Right atrium auricular region (tissue), 2 donors: ENCODE measurements at regions not wholly inside any gene's neighbourhood (a gene's known extent, or its start where the extent isn't known, plus 50 kb on each side); places are given as distances from the start of the nearest gene placed in this dataset.

Experiments used
- DNase-seq: peaks from one replicate; pipeline ENCODE4 v3.0.0-alpha.2; 2019; ENCODE audit warnings: low spot score
- H3K27ac ChIP-seq, 2 donors: fragments of 200-600 bp; sonication (generic); 1 replicate in 1 of 2; 2 replicates in 1 of 2; pipeline ENCODE4 v1.5.1; 2016 to 2019
- H3K27me3 ChIP-seq, 2 donors: fragments of 200-600 bp; sonication (generic); one replicate each; pipeline versions ENCODE4 v1.5.1 to v1.6.0; 2017 to 2019
- H3K36me3 ChIP-seq: fragments of 200-600 bp; sonication (generic); one replicate; pipeline ENCODE4 v1.5.1; 2016
- H3K4me1 ChIP-seq, 2 donors: fragments of 200-600 bp; sonication (generic); one replicate each; pipeline versions ENCODE4 v1.5.1 to v1.6.0; 2017 to 2019
- H3K4me3 ChIP-seq, 2 donors: fragments of 200-600 bp; sonication (generic); 1 replicate in 1 of 2; 2 replicates in 1 of 2; pipeline ENCODE4 v1.5.1; 2017 to 2019; ENCODE audit warnings: mild to moderate bottlenecking in 1 of 2, moderate library complexity in 1 of 2
- H3K9me3 ChIP-seq, 2 donors: fragments of 200-600 bp; sonication (generic); one replicate each; pipeline ENCODE4 v1.5.1; 2019
- CTCF ChIP-seq, 2 donors: fragments of 200-600 bp; sonication (generic); IDR thresholded peaks; one replicate each; pipeline ENCODE4 v1.5.1; 2019; ENCODE audit warnings: antibody characterized with exemption in 2 of 2

- DNase-seq = no peak
- no peaks in the 10 kb centered on the region for H3K9me3 ChIP-seq
- H3K4me1 ChIP-seq = no peaks in the 10 kb centered on the region
- H3K4me3 ChIP-seq = no peak overlapping the region
- no peak for TF ChIP-seq CTCF (IDR thresholded peaks at IDR 0.05)
- no peaks in the 10 kb centered on the region for H3K36me3 ChIP-seq
- no peaks in the 10 kb centered on the region for H3K27me3 ChIP-seq
- H3K27ac ChIP-seq = no peak overlapping the region
These were observed 51.3 kb upstream of the CCL1 start for GRCh38 chr17:34414339-34414738.

GRCh38 chr17:34413443-34414119 is 50.5 kb upstream of the CCL1 start:
- H3K4me1 ChIP-seq = no peaks in the 10 kb centered on the region
- no peaks in the 10 kb centered on the region for H3K36me3 ChIP-seq
- no peak for DNase-seq
- H3K4me3 ChIP-seq = no peak overlapping the region
- no peaks in the 10 kb centered on the region for H3K9me3 ChIP-seq
- H3K27me3 ChIP-seq = no peaks in the 10 kb centered on the region
- no peak overlapping the region for H3K27ac ChIP-seq
- no peak for TF ChIP-seq CTCF (IDR thresholded peaks at IDR 0.05)

GRCh38 chr17:34412965-34413441 is 50.0 kb upstream of the CCL1 start:
- no peak for TF ChIP-seq CTCF (IDR thresholded peaks at IDR 0.05)
- Histone ChIP-seq H3K4me3 (no peak overlapping the region), H3K9me3 (no peaks in the 10 kb centered on the region), H3K4me1 (no peaks in the 10 kb centered on the region), H3K27ac (no peak overlapping the region), H3K36me3 (no peaks in the 10 kb centered on the region), H3K27me3 (no peaks in the 10 kb centered on the region)
- no peak for DNase-seq
